ENCODE measurements at regions not wholly inside any gene's neighbourhood (a gene's known extent, or its start where the extent isn't known, plus 50 kb on each side); places are given as distances from the start of the nearest gene placed in this dataset.
"Not testable (repeated sequence)": the region's sequence is repeated elsewhere in the genome, so short reads cannot be mapped to it uniquely, and the experiment has no call there.

DNA sequence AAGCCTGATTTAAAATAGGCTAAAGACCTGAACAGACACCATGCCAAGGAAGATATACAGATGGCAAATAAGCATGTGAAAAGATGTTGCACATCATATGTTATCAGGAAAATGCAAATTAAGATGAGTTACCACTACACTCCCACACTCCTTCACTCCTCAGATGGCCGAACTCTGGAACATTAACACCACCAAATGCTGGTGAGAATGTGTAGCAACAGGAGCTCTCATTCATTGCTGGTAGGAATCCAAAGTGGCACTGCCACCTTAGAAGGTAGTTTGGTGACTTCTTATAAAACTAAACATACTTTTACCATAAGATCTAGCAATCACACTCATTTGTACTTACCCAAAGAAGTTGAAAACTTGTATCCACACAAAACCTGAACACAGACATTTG is 2047.3 kb downstream of the LRRC4C start:
- TF ChIP-seq Cebpa-rat (IDR thresholded peaks at IDR 0.05) = no peak
- H3K9me3 ChIP-seq (replicated peaks in 1 of 11) = 0 out of 22 replicates have a peak, but pooled peaks cover 0 to 3% (median 0%) of the 10 kb centered on the region in 11 experiments

DNA sequence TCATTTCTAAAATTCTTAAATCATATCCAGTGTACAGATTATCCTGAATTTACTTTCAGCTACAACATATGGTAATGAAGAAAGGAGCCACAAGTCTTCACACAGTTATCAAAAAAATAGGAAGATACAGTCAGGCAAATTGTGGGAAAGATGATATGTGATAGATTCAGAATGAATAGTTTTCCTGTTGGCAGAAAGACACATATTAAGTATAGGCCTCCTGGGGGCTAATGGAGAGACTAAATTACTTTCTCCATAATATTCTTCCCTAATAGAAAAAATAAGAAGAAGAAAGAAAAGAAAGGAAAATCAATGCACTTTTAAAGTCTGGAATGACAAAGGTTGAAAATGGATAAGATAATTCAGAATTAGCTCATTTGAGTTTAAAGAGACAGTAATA is 2073.5 kb downstream of the LRRC4C start:
- no peak overlapping the region for H3K4me3 ChIP-seq
- H3K9me3 ChIP-seq (replicated peaks in 1 of 11) = peaks cover 18 to 29% (median 24%) of the 10 kb centered on the region in 11 experiments
- H3K27me3 ChIP-seq = no peaks in the 10 kb centered on the region
- H3K9ac ChIP-seq = no peak overlapping the region
- TF ChIP-seq Cebpa-rat (IDR thresholded peaks at IDR 0.05) = no peak
- H3K4me2 ChIP-seq = no peak overlapping the region
- no peak overlapping the region for H3K27ac ChIP-seq
- no peaks in the 10 kb centered on the region for H4K20me1 ChIP-seq
- no peaks in the 10 kb centered on the region for H3K4me1 ChIP-seq
- no peaks in the 10 kb centered on the region for H3K36me3 ChIP-seq

More for the DNA sequence above, 2047.3 kb downstream of the LRRC4C start:
- Histone ChIP-seq H3K4me1 (no peaks in the 10 kb centered on the region), H3K27me3 (no peaks in the 10 kb centered on the region), H3K36me3 (no peaks in the 10 kb centered on the region), H3K9ac (no peak overlapping the region), H3K4me3 (no peak overlapping the region), H3K27ac (no peak overlapping the region), H4K20me1 (no peaks in the 10 kb centered on the region), H3K4me2 (no peak overlapping the region)

DNA sequence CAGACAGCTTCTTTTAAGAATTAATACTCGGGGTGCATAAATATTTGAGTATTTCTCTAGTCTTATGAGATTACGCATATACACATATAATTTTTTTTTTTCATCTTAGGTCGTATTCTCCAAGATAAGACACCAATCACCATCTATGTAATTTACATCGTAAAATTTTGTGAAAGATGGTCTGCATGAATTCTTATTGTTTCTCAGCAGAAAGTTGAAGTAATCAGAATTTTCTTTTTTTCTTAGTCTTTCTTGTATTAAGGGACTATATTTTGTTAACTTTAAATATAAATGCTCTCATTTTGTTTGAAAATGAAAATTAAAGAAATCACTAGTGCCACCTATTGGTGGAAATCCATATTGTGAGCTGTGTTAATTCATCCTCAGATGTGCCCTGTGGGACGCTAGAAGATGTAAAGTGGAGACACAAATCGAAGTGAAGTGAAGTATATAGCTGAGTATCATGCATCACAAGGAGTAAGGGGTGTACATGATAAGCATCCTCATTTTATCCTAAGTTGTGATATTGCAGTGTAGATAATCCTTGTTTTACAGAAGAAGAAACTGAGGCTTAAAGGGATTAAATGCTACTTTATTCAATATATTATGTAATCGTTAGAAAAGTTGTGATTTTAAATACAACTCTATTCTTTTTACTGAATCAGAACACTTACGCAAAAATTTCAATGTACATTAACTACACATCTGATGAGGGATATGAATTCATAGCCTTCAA is 2084.3 kb downstream of the LRRC4C start:
- Histone ChIP-seq H3K9ac (no peak overlapping the region), H3K27me3 (no peaks in the 10 kb centered on the region), H3K4me3 (no peak overlapping the region), H3K27ac (no peak overlapping the region), H3K4me1 (no peaks in the 10 kb centered on the region; a peak in 1 of 20 replicates), H4K20me1 (no peaks in the 10 kb centered on the region), H3K36me3 (no peaks in the 10 kb centered on the region), H3K9me3 (replicated peaks in 1 of 11) (no peaks in the 10 kb centered on the region), H3K4me2 (no peak overlapping the region)
- TF ChIP-seq Cebpa-rat (IDR thresholded peaks at IDR 0.05) = no peak

DNA sequence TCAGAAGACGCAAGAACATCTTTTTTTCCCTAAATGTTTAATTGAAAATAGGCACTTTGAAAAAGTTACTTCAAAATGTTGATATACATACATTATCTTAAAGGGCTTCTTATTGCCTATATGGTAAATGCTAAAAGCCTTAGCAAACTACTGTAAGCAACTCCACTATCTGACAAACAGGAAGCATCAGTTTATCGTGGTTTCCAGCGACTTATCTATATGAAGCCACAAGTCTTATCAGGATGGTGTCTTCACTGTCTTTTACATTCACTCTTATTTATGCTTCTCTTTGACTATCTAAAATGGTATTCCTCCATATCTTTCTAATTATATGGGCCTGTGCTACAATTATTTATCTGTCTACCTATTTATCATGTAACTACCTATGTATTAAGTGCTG is 2091.9 kb downstream of the LRRC4C start:
- Histone ChIP-seq H3K27me3 (no peaks in the 10 kb centered on the region), H3K9me3 (replicated peaks in 1 of 11) (no peaks in the 10 kb centered on the region), H3K9ac (no peak overlapping the region), H3K4me3 (no peak overlapping the region), H3K4me2 (peak overlapping the region in 3 of 11 experiments; percentile 3 to 24 (median 12); a peak in 4 of 22 replicates), H3K4me1 (peaks cover 0 to 12% (median 5%) of the 10 kb centered on the region in 10 experiments; a peak in 6 of 20 replicates), H3K27ac (no peak overlapping the region), H3K36me3 (no peaks in the 10 kb centered on the region), H4K20me1 (no peaks in the 10 kb centered on the region)
- no peak for TF ChIP-seq Cebpa-rat (IDR thresholded peaks at IDR 0.05)

DNA sequence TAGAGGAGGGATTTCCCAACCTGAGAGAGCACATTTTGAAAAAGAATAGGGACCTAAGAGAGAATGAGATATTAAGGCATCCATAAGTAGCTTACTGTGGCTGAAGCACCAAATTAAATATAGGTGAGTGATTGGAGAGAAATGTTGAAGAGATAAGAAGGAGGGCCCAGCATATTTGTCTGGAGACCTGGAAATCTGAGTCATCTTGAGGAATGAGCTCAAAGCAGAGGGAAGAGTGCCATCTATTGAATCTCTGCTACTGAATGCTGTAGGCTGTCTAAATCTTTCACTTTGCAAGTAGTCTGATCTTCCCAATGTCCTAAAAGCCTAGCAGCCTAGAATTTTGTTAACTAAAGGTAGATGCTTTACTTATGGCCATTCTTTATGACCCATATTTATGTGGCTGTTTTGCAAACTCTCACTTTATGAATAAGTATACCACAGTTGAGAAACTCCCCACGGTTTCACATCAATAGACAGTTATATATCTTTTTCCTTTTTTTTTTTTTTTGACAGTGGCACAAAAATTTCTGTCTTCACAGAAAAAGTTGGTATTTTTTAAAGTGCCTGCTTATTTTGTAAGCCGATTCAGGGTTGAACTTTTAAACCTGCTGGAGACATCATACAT is 2093.5 kb downstream of the LRRC4C start:
- Histone ChIP-seq H3K9me3 (replicated peaks in 1 of 11) (no peaks in the 10 kb centered on the region), H3K4me3 (no peak overlapping the region), H3K36me3 (no peaks in the 10 kb centered on the region), H3K27ac (no peak overlapping the region), H4K20me1 (no peaks in the 10 kb centered on the region), H3K4me1 (peaks cover 0 to 12% (median 5%) of the 10 kb centered on the region in 10 experiments; a peak in 6 of 20 replicates), H3K9ac (no peak overlapping the region), H3K27me3 (no peaks in the 10 kb centered on the region), H3K4me2 (no peak overlapping the region)
- no peak for TF ChIP-seq Cebpa-rat (IDR thresholded peaks at IDR 0.05)

DNA sequence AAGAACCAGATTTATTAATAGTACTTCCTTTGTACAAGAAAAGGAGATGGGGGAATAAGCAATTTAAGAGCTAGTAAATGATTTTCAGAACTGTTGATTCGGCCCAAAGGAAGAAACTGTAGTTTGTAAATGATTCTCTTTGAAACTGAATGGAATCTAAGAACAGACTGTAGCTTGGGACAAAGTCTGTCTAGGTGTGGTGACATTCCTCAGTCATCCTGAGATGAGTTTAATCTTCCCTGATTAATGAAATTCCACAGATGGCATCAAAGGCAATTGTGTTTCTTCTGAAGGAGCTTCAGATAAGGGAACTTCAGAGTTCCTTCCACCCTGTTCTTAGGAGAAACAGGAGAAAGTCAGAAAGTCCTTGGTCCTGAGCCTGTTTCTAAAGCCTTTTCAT is 2095.9 kb downstream of the LRRC4C start:
- Histone ChIP-seq H3K4me2 (no peak overlapping the region), H3K27ac (no peak overlapping the region), H4K20me1 (no peaks in the 10 kb centered on the region), H3K4me1 (peaks cover 0 to 12% (median 5%) of the 10 kb centered on the region in 10 experiments; a peak in 6 of 20 replicates), H3K27me3 (no peaks in the 10 kb centered on the region), H3K9me3 (replicated peaks in 1 of 11) (no peaks in the 10 kb centered on the region), H3K36me3 (no peaks in the 10 kb centered on the region), H3K9ac (no peak overlapping the region), H3K4me3 (no peak overlapping the region)
- no peak for TF ChIP-seq Cebpa-rat (IDR thresholded peaks at IDR 0.05)

DNA sequence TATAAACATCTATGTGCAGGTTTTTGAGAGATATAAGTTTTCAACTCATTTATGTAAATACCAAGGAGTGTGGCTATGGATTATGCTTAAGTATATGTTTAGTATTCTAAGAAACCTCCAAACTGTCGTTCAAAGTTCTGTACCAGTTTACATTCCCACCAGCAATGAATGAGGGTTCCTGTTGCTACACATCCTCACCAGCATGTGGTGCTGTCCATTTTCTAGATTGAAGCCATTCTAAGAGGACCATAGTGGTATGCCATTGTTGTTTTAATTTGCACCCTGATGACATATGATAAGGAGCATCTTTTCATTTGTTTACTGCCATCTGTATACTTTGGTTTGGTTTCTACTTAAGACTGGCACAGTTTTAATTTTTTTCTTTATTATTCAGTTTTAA is 2097.9 kb downstream of the LRRC4C start:
- no peaks in the 10 kb centered on the region for H3K9me3 ChIP-seq (replicated peaks in 1 of 11)
- H3K27ac ChIP-seq = no peak overlapping the region
- no peaks in the 10 kb centered on the region for H4K20me1 ChIP-seq
- no peak for TF ChIP-seq Cebpa-rat (IDR thresholded peaks at IDR 0.05)
- H3K9ac ChIP-seq = no peak overlapping the region
- H3K36me3 ChIP-seq = no peaks in the 10 kb centered on the region
- no peaks in the 10 kb centered on the region for H3K4me1 ChIP-seq
- H3K4me2 ChIP-seq = no peak overlapping the region
- no peak overlapping the region for H3K4me3 ChIP-seq
- H3K27me3 ChIP-seq = no peaks in the 10 kb centered on the region

DNA sequence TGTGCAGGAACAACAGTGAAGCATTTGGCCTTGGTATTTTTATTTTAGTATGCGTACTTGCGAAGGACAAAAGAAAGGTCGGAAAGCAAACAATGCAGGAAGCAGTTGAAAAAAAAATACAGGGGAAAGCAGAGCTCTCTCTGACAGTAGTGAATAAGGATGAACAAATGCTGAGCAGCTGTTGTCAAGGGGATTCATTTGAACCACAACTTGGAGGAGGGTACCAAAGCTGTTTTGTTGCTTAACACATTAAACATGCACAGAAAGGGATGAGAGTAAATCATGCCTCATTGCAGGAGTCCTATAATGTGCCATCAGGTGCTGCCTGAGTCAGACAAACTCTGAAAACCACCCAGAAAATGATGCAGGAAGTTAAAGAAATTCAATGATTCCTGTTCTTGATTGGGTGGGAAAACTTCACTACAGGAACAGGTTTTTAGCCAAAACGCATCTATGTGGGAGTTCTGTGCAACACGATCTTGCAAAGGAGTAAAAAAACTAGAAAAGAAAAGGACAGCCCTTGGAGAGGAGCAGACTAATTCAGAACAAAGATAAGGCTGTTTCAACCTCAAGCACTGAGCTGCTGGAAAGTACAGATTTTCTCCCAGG is 2113.5 kb downstream of the LRRC4C start:
- Histone ChIP-seq H4K20me1 (no peaks in the 10 kb centered on the region), H3K4me2 (no peak overlapping the region), H3K4me1 (no peaks in the 10 kb centered on the region), H3K27ac (no peak overlapping the region), H3K4me3 (no peak overlapping the region), H3K9ac (no peak overlapping the region), H3K36me3 (no peaks in the 10 kb centered on the region), H3K9me3 (replicated peaks in 1 of 11) (peaks cover 4 to 16% (median 12%) of the 10 kb centered on the region in 11 experiments; a peak in 21 of 22 replicates), H3K27me3 (no peaks in the 10 kb centered on the region)
- no peak for TF ChIP-seq Cebpa-rat (IDR thresholded peaks at IDR 0.05)

DNA sequence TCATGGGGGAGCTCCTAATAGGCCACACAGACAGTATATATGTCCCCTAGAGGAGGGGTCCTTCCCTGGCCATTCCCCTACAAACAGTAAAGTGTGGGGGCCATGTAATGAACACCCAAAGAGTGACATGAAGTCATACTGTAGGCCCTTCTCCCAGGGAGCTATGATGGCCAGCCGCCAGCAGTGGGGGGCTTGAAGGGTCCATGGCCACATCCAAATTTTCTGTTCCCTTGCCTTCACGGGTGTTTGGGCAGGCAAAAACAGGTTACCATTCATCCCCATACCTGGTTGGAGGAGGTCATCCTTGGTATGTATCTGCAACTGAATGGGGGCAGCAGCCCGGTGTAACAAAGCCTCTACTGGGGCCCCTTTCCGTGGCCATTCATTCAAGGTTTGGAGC is 2118.0 kb downstream of the LRRC4C start:
- Histone ChIP-seq H3K36me3 (no peaks in the 10 kb centered on the region; a peak in 1 of 22 replicates), H3K27me3 (no peaks in the 10 kb centered on the region), H3K4me2 (no peak overlapping the region), H3K9me3 (replicated peaks in 1 of 11) (peaks cover 27 to 39% (median 33%) of the 10 kb centered on the region in 11 experiments), H3K4me1 (no peaks in the 10 kb centered on the region), H4K20me1 (no peaks in the 10 kb centered on the region), H3K9ac (no peak overlapping the region), H3K4me3 (no peak overlapping the region), H3K27ac (no peak overlapping the region)
- TF ChIP-seq Cebpa-rat (IDR thresholded peaks at IDR 0.05) = no peak

DNA sequence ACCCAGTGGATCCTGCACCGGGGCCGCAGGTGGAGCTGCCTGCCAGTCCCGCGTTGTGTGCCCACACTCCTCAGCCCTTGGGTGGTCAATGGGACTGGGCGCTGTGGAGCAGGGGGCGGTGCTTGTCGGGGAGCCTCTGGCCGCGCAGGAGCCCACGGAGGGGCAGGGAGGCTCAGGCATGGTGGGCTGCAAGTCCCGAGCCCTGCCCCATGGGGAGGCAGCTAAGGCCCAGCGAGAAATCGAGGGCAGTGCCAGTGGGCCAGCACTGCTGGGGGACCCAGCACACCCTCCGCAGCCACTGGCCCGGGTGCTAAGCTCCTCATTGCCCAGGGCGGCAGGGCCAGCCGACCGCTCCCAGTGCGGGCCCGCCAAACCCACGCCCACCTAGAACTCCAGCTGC is 2126.4 kb downstream of the LRRC4C start:
- H3K4me2 ChIP-seq, H3K9ac ChIP-seq, H3K36me3 ChIP-seq, H3K4me3 ChIP-seq, H3K4me1 ChIP-seq, H3K27ac ChIP-seq, H4K20me1 ChIP-seq, H3K27me3 ChIP-seq: not testable (repeated sequence)
- H3K9me3 ChIP-seq (replicated peaks in 1 of 11) = peaks cover 0 to 24% (median 9%) of the 10 kb centered on the region in 11 experiments; a peak in 13 of 22 replicates

Measured in BLaER1 treated with 17β-estradiol and CSF1 and Interleukin-3, amounts not matched to agents 10 nM and 100 nM (cell line).